ENCODE measurements at regions not wholly inside any gene's neighbourhood (a gene's known extent, or its start where the extent isn't known, plus 50 kb on each side); places are given as distances from the start of the nearest gene placed in this dataset.

GRCh38 chr2:239725551-239725890 is 299.6 kb downstream of the NDUFA10 start:
- intact Hi-C loops (cut with micrococcal nuclease) (no loop called here), in situ Hi-C loops (cut with MboI) (no loop called here)
- FAIRE-seq (no peak), ATAC-seq (no peak), DNase-seq (ENCODE audit: extremely low read depth in 1 of 4, low spot score in 3 of 4) (no peak)
- H3K4me3 ChIP-seq: no peak overlapping the region
- H3K79me2 ChIP-seq (ENCODE audit: control insufficient read depth, insufficient read depth, low read length): no peaks in the 10 kb centered on the region
- H3K27me3 ChIP-seq (ENCODE audit: control insufficient read depth in 2 of 2, insufficient read depth in 2 of 2, low read length in 2 of 2): peaks cover 0 to 30% of the 10 kb centered on the region in 2 experiments; a peak in 3 of 5 replicates
- no peaks in the 10 kb centered on the region for H3K9me1 ChIP-seq (ENCODE audit: control insufficient read depth, insufficient read depth, low read length)
- no peak overlapping the region for H2AFZ ChIP-seq (ENCODE audit: low read depth, low read length)
- ChIA-PET POLR2A (no interaction called here), CTCF (ENCODE audit: low intra/inter-chr PET ratio) (no interaction called here)
- H3K4me1 ChIP-seq (replicated peaks in 1 of 2; ENCODE audit: control insufficient read depth in 2 of 2, insufficient read depth in 2 of 2, low read length in 2 of 2): no peaks in the 10 kb centered on the region
- no TSS peak for BruUV-seq (replicated peaks)
- TF ChIP-seq ILK (tag; IDR thresholded peaks at IDR 0.05; ENCODE audit: borderline replicate concordance, low read depth): no peak
- no peak for TF ChIP-seq SFPQ (IDR thresholded peaks at IDR 0.05; ENCODE audit: low read depth, low read length)
- TF ChIP-seq AFF4 (CRISPR knock-in tag; IDR thresholded peaks at IDR 0.05): no peak
- no peak for TF ChIP-seq SIX5 (IDR thresholded peaks at IDR 0.05; ENCODE audit: borderline replicate concordance in 1 of 2, insufficient read depth in 1 of 2, low read depth in 1 of 2, low read length in 2 of 2)
- no peak for TF ChIP-seq ZNF316 (IDR thresholded peaks at IDR 0.05)
- no peak for TF ChIP-seq MAFK (IDR thresholded peaks at IDR 0.05; ENCODE audit: low read length)
- TF ChIP-seq SMARCE1 (IDR thresholded peaks at IDR 0.05): no peak
- TF ChIP-seq PCBP1 (IDR thresholded peaks at IDR 0.05; ENCODE audit: low read depth, low read length, poor library complexity, severe bottlenecking): no peak
- no peaks in the 10 kb centered on the region for H4K20me1 ChIP-seq (replicated peaks; ENCODE audit: control insufficient read depth, insufficient read depth, low read length)
- H3K36me3 ChIP-seq (ENCODE audit: control insufficient read depth, insufficient read depth, low read length): no peaks in the 10 kb centered on the region
- H3K9me3 ChIP-seq (replicated peaks; ENCODE audit: control insufficient read depth, insufficient read depth, low read depth, low read length): no peaks in the 10 kb centered on the region
- 0% methylated on average over 2 of the region's 7 CpGs for WGBS (ENCODE audit: insufficient coverage, low coverage, missing lambda C conversion rate)
- no peak overlapping the region for H3K4me2 ChIP-seq (ENCODE audit: insufficient read depth, low read length)
- H3K9ac ChIP-seq (ENCODE audit: insufficient read depth in 1 of 2, low read depth in 2 of 2, low read length in 2 of 2): no peak overlapping the region
- H3K27ac ChIP-seq (ENCODE audit: extremely low read depth, low read depth, low read length): no peak overlapping the region
